ENCODE measurements at regions not wholly inside any gene's neighbourhood (a gene's known extent, or its start where the extent isn't known, plus 50 kb on each side); places are given as distances from the start of the nearest gene placed in this dataset.

DNA sequence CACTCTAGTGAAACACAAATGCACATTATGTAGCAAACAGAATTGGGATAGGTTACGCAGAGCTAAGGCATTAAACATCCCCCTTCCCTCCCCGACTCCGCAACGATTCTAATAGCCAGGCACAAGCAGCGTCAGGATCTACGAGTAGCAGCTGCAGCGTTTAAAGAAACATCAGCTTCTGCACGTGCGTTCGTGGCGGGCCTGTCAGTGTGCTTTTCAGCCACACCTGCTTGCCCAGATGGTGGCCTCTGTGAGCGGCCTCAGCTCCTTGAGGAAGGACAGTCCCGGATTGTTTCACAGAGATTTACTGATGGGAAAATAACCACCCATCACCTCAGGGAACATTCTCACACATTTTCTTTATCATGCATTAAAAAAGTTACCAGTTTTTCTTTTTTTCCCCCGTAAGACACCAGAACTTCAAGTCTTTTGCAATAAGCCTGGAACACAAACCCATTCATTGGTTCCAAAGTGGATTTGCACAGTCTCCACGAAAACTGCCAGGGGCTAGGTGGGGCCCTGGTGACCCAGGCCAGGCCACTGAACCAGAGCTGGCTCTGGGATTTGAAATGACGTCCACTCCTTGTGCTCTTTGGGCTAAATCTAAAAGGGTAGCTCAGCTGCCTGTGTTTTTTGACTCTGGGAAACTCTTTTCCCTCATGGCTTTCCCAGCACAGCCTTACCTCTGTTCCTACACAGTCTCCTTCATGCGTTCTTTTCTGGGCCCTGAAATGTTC is 325.5 kb downstream of the KCNRG start:
- Histone ChIP-seq H3K27me3 (no peaks in the 10 kb centered on the region), H3K4me1 (no peaks in the 10 kb centered on the region), H3K36me3 (no peaks in the 10 kb centered on the region), H3K27ac (no peak overlapping the region), H3K9me3 (no peaks in the 10 kb centered on the region), H3K4me3 (no peak overlapping the region)
- ATAC-seq (ENCODE audit: low FRiP score in 2 of 2), result peak in 1 of 2 donors; percentile 52
- WGBS, 2 donors, result 87% methylated on average over 15 to 17 of the region's 17 CpGs
- no peak for TF ChIP-seq EP300 (IDR thresholded peaks at IDR 0.05)
- no peak for TF ChIP-seq POLR2AphosphoS5 (IDR thresholded peaks at IDR 0.05)
- TF ChIP-seq POLR2A (IDR thresholded peaks at IDR 0.05), result no peak
- TF ChIP-seq, protein P1, sequence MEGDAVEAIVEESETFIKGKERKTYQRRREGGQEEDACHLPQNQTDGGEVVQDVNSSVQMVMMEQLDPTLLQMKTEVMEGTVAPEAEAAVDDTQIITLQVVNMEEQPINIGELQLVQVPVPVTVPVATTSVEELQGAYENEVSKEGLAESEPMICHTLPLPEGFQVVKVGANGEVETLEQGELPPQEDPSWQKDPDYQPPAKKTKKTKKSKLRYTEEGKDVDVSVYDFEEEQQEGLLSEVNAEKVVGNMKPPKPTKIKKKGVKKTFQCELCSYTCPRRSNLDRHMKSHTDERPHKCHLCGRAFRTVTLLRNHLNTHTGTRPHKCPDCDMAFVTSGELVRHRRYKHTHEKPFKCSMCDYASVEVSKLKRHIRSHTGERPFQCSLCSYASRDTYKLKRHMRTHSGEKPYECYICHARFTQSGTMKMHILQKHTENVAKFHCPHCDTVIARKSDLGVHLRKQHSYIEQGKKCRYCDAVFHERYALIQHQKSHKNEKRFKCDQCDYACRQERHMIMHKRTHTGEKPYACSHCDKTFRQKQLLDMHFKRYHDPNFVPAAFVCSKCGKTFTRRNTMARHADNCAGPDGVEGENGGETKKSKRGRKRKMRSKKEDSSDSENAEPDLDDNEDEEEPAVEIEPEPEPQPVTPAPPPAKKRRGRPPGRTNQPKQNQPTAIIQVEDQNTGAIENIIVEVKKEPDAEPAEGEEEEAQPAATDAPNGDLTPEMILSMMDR (IDR thresholded peaks at IDR 0.05), result no peak
- DNase-seq, result peak in 1 of 2 donors; percentile 18

DNA sequence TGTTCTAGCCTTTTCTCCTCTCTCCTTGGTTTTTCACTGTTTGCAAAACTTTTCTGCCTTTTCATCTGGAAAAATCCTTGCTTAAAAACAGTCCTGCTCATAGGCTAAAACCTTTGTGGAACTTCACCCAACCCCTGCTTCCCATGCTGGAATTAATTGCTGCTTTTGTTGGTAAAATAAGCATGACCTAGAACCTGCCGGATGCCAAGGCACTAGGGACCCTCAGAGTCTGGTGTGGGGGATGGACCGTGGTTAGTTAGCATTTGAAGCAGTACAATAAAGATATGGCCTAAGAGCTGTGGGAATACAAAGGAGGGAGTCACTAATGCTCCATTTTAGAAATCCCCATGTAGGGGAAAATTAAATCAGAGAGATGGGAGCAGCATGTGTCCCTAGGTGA is 326.3 kb downstream of the KCNRG start:
- ATAC-seq (ENCODE audit: low FRiP score in 2 of 2), result no peak
- no peak for DNase-seq
- Histone ChIP-seq H3K9me3 (no peaks in the 10 kb centered on the region), H3K4me3 (no peak overlapping the region), H3K27me3 (no peaks in the 10 kb centered on the region), H3K27ac (no peak overlapping the region), H3K36me3 (no peaks in the 10 kb centered on the region), H3K4me1 (no peaks in the 10 kb centered on the region)
- TF ChIP-seq, protein P1 (IDR thresholded peaks at IDR 0.05), result no peak
- no peak for TF ChIP-seq POLR2A (IDR thresholded peaks at IDR 0.05)
- no peak for TF ChIP-seq POLR2AphosphoS5 (IDR thresholded peaks at IDR 0.05)
- TF ChIP-seq EP300 (IDR thresholded peaks at IDR 0.05), result no peak
- WGBS, 2 donors, result 96 to 98% methylated on average over 2 of the region's 2 CpGs

DNA sequence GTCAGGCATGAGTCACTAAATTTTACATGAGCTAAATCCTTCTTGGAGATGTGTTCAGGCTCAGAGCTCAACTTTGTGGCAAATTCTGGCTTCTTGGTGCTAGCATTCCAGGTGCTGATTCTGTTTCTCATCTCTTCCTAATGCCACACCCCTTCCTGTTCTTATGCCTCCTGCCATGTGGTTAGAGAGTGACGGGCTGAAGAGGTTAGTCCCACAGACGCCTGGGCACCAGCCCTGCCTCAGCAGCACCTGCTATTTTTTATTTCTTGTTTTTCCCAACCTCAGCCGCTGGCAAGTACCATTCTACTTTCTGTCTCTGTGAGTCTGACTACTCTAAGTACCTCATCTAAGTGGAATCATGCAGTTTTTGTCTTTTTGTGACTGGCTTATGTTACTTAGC is 329.5 kb downstream of the KCNRG start:
- H3K9me3 ChIP-seq, result no peaks in the 10 kb centered on the region
- H3K36me3 ChIP-seq, result no peaks in the 10 kb centered on the region
- no peaks in the 10 kb centered on the region for H3K4me1 ChIP-seq
- no peak for TF ChIP-seq POLR2A (IDR thresholded peaks at IDR 0.05)
- TF ChIP-seq EP300 (IDR thresholded peaks at IDR 0.05), result no peak
- TF ChIP-seq POLR2AphosphoS5 (IDR thresholded peaks at IDR 0.05), result no peak
- TF ChIP-seq, protein P1 (IDR thresholded peaks at IDR 0.05), result no peak
- no peak overlapping the region for H3K27ac ChIP-seq
- WGBS, 2 donors, result 50 to 60% methylated on average over 3 of the region's 3 CpGs
- H3K27me3 ChIP-seq, result no peaks in the 10 kb centered on the region
- no peak for ATAC-seq (ENCODE audit: low FRiP score in 2 of 2)
- no peak for DNase-seq
- H3K4me3 ChIP-seq, result no peak overlapping the region

DNA sequence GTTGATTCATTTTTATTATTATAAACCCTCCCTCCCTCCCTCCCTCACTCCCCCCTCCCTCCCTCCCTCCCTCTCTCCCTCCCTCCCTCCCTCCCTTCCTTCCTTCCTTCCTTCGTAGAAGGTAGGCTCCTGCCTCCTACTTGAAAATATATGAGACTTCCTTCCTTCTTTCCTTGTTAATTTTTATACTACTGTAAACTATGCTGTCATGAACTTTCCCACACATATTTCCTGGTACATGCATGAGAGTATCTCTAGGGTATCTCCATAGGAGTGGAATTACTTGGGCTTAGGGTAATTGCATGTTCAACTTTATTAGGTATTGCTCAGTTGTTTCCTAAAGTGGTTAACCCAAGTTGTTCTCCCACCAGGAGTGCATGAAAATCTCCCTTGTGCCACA is 330.6 kb downstream of the KCNRG start:
- Histone ChIP-seq H3K9me3 (no peaks in the 10 kb centered on the region), H3K36me3 (no peaks in the 10 kb centered on the region), H3K4me3 (no peak overlapping the region), H3K4me1 (no peaks in the 10 kb centered on the region), H3K27ac (no peak overlapping the region), H3K27me3 (no peaks in the 10 kb centered on the region)
- WGBS, 2 donors, result 26 to 33% methylated on average over 1 of the region's 1 CpG
- no peak for ATAC-seq (ENCODE audit: low FRiP score in 2 of 2)
- TF ChIP-seq, protein P1 (IDR thresholded peaks at IDR 0.05), result no peak
- TF ChIP-seq POLR2A (IDR thresholded peaks at IDR 0.05), result no peak
- no peak for TF ChIP-seq POLR2AphosphoS5 (IDR thresholded peaks at IDR 0.05)
- TF ChIP-seq EP300 (IDR thresholded peaks at IDR 0.05), result no peak
- no peak for DNase-seq

DNA sequence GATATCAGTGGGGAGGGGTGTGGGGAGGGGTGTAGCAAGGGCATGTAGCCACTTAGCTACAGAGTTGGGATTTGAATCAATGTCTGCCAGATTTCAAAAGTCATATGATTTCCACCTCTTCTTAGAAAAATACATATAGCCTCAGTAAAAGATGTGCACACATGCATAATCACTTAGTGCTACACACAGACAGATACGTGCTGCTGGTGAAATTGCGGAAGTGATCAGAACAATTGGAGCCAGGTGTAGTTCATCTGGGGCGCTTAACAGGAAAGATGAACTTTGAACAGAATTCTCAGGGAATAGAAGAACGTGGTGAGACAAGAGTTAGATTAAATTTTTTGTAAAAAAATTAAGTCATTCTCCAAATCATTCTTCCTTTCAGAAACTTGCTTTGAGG is 333.1 kb downstream of the KCNRG start:
- no peak for TF ChIP-seq POLR2A (IDR thresholded peaks at IDR 0.05)
- H3K4me3 ChIP-seq, result no peak overlapping the region
- no peaks in the 10 kb centered on the region for H3K36me3 ChIP-seq
- no peaks in the 10 kb centered on the region for H3K27me3 ChIP-seq
- H3K9me3 ChIP-seq, result no peaks in the 10 kb centered on the region
- no peak overlapping the region for H3K27ac ChIP-seq
- DNase-seq, result no peak
- ATAC-seq (ENCODE audit: low FRiP score in 2 of 2), result no peak
- no peaks in the 10 kb centered on the region for H3K4me1 ChIP-seq
- 92 to 96% methylated on average over 4 of the region's 4 CpGs for WGBS, 2 donors
